GM06990 (cell line): ENCODE measurements at regions not wholly inside any gene's neighbourhood (a gene's known extent, or its start where the extent isn't known, plus 50 kb on each side); places are given as distances from the start of the nearest gene placed in this dataset.

Experiments used
- DNase-seq: peaks from one replicate; pipeline ENCODE4 v3.0.0-alpha.2; 2011; ENCODE audit not compliant: insufficient read length; ENCODE audit errors: extremely low read depth
- H3K27me3 ChIP-seq: replicated peaks from 2 replicates; pipeline ENCODE4 v1.6.0; 2011; ENCODE audit warnings: low read length; ENCODE audit not compliant: control insufficient read depth, insufficient read depth
- H3K36me3 ChIP-seq: 2 replicates; pipeline ENCODE4 v1.5.1; 2011; ENCODE audit warnings: low read length; ENCODE audit not compliant: control insufficient read depth, insufficient read depth
- H3K4me3 ChIP-seq: replicated peaks from 2 replicates; pipeline ENCODE4 v1.5.1; 2011; ENCODE audit warnings: low read depth, mild to moderate bottlenecking, control low read depth, low read length
- CTCF ChIP-seq: IDR thresholded peaks from 2 replicates; pipeline ENCODE4 v1.5.1; 2011; ENCODE audit warnings: low read length, control low read depth, mild to moderate bottlenecking, inconsistent platforms; ENCODE audit not compliant: insufficient read depth, poor library complexity, severe bottlenecking

GRCh38 chr4:124566030-124566429 is 146.5 kb downstream of the ANKRD50 start:
- DNase-seq = no peak
- TF ChIP-seq CTCF = no peak
- Histone ChIP-seq H3K27me3 (no peaks in the 10 kb centered on the region), H3K36me3 (no peaks in the 10 kb centered on the region), H3K4me3 (no peak overlapping the region)

GRCh38 chr4:124573056-124573455 is 139.5 kb downstream of the ANKRD50 start:
- no peak for DNase-seq
- no peak overlapping the region for H3K4me3 ChIP-seq
- TF ChIP-seq CTCF = no peak
- H3K27me3 ChIP-seq = no peaks in the 10 kb centered on the region
- H3K36me3 ChIP-seq = no peaks in the 10 kb centered on the region

- no peak overlapping the region for H3K4me3 ChIP-seq
- no peaks in the 10 kb centered on the region for H3K27me3 ChIP-seq
- no peak for TF ChIP-seq CTCF
These were observed 132.6 kb downstream of the ANKRD50 start for GRCh38 chr4:124579896-124580295.

GRCh38 chr4:124583797-124584196 is 128.7 kb downstream of the ANKRD50 start:
- no peak overlapping the region for H3K4me3 ChIP-seq
- DNase-seq = no peak
- no peaks in the 10 kb centered on the region for H3K36me3 ChIP-seq
- no peak for TF ChIP-seq CTCF
- no peaks in the 10 kb centered on the region for H3K27me3 ChIP-seq

More at GRCh38 chr4:124579896-124580295, 132.6 kb downstream of the ANKRD50 start:
- H3K36me3 ChIP-seq = no peaks in the 10 kb centered on the region
- DNase-seq = no peak

GRCh38 chr4:124589786-124590185 is 122.7 kb downstream of the ANKRD50 start:
- no peaks in the 10 kb centered on the region for H3K36me3 ChIP-seq
- H3K27me3 ChIP-seq = no peaks in the 10 kb centered on the region
- no peak for TF ChIP-seq CTCF
- DNase-seq = no peak
- H3K4me3 ChIP-seq = no peak overlapping the region

- no peak for DNase-seq
- H3K36me3 ChIP-seq = no peaks in the 10 kb centered on the region
- no peaks in the 10 kb centered on the region for H3K27me3 ChIP-seq
- H3K4me3 ChIP-seq = no peak overlapping the region
- no peak for TF ChIP-seq CTCF
These were observed 122.1 kb downstream of the ANKRD50 start for GRCh38 chr4:124590480-124590879.
